Loucy (cell line): ENCODE measurements at regions not wholly inside any gene's neighbourhood (a gene's known extent, or its start where the extent isn't known, plus 50 kb on each side); places are given as distances from the start of the nearest gene placed in this dataset.

Source experiments
- H2AFZ ChIP-seq: fragments of 200-600 bp; sonication (generic); 2 replicates; pipeline ENCODE4 v1.6.0; 2016; ENCODE audit warnings: antibody characterized with exemption, mild to moderate bottlenecking, low read length, moderate library complexity
- H3F3A ChIP-seq: fragments of 200-600 bp; 2 replicates; pipeline ENCODE4 v1.6.0; 2016; ENCODE audit warnings: antibody characterized with exemption, low read depth, mild to moderate bottlenecking
- H3K27me3 ChIP-seq: fragments of 200-600 bp; sonication (generic); 2 replicates; pipeline ENCODE4 v1.6.1; 2014; ENCODE audit warnings: low read length, mild to moderate bottlenecking; ENCODE audit not compliant: insufficient read depth, poor library complexity, severe bottlenecking
- H3K36me3 ChIP-seq: fragments of 200-600 bp; sonication (generic); 2 replicates; pipeline ENCODE4 v1.6.1; 2016; ENCODE audit warnings: low read length; ENCODE audit not compliant: insufficient read depth
- H3K4me1 ChIP-seq: fragments of 200-600 bp; sonication (generic); 2 replicates; pipeline ENCODE4 v1.5.1; 2014; ENCODE audit warnings: low read length, mild to moderate bottlenecking; ENCODE audit not compliant: insufficient read depth, poor library complexity, severe bottlenecking
- H3K4me2 ChIP-seq: fragments of 200-600 bp; sonication (generic); 2 replicates; pipeline ENCODE4 v1.6.0; 2014; ENCODE audit warnings: antibody characterized with exemption, low read length, low read depth, mild to moderate bottlenecking; ENCODE audit not compliant: poor library complexity, severe bottlenecking
- H3K4me3 ChIP-seq: fragments of 200-600 bp; sonication (generic); 2 replicates; pipeline ENCODE4 v1.5.1; 2014; ENCODE audit warnings: low read length, mild to moderate bottlenecking, mixed read lengths; ENCODE audit not compliant: poor library complexity, severe bottlenecking
- H3K79me2 ChIP-seq: fragments of 200-600 bp; sonication (generic); 2 replicates; pipeline ENCODE4 v1.6.1; 2014; ENCODE audit warnings: low read length; ENCODE audit not compliant: insufficient read depth
- H3K9ac ChIP-seq: fragments of 200-600 bp; sonication (generic); 2 replicates; pipeline ENCODE4 v1.6.0; 2014; ENCODE audit warnings: mild to moderate bottlenecking, low read depth, low read length, moderate library complexity; ENCODE audit not compliant: poor library complexity, severe bottlenecking
- H3K9me2 ChIP-seq: fragments of 200-600 bp; sonication (generic); replicated peaks from 2 replicates; pipeline ENCODE4 v1.6.1; 2016; ENCODE audit warnings: low read depth, low read length, mixed read lengths
- H3K9me3 ChIP-seq: fragments of 200-600 bp; sonication (generic); 2 replicates; pipeline ENCODE4 v1.6.1; 2014; ENCODE audit warnings: mild to moderate bottlenecking, antibody characterized with exemption, low read length, low read depth; ENCODE audit not compliant: insufficient read depth
- H4K20me1 ChIP-seq: fragments of 200-600 bp; sonication (generic); 2 replicates; pipeline ENCODE4 v1.6.0; 2014; ENCODE audit warnings: antibody characterized with exemption, low read length, mild to moderate bottlenecking; ENCODE audit not compliant: insufficient read depth, poor library complexity, severe bottlenecking
- CTCF ChIP-seq: fragments of 200-600 bp; sonication (generic); conservative IDR thresholded peaks from 2 replicates; pipeline ENCODE4 v1.5.1; 2014; ENCODE audit warnings: mild to moderate bottlenecking, antibody characterized with exemption, low read length
- EZH2phosphoT487 ChIP-seq: fragments of 200-600 bp; IDR thresholded peaks from 2 replicates; pipeline ENCODE4 v1.6.1; 2018; ENCODE audit warnings: antibody characterized with exemption, mild to moderate bottlenecking, moderate library complexity, borderline replicate concordance

GRCh38 chr12:94788298-94788697 is 137.9 kb upstream of the TMCC3 start:
- Histone ChIP-seq H3K9me2 (no peaks in the 10 kb centered on the region), H3K36me3 (no peaks in the 10 kb centered on the region), H3K79me2 (no peaks in the 10 kb centered on the region), H3K9me3 (no peaks in the 10 kb centered on the region), H4K20me1 (no peaks in the 10 kb centered on the region), H2AFZ (no peak overlapping the region), H3K27me3 (no peaks in the 10 kb centered on the region), H3K4me1 (peaks cover 11% of the 10 kb centered on the region), H3K4me3 (no peak overlapping the region), H3K9ac (no peak overlapping the region), H3K4me2 (no peak overlapping the region), H3F3A (no peaks in the 10 kb centered on the region)
- no peak for TF ChIP-seq EZH2phosphoT487
- no peak for TF ChIP-seq CTCF

- Histone ChIP-seq H3F3A (no peaks in the 10 kb centered on the region), H3K9me3 (no peaks in the 10 kb centered on the region), H2AFZ (no peak overlapping the region), H3K4me2 (no peak overlapping the region), H3K36me3 (no peaks in the 10 kb centered on the region), H3K79me2 (no peaks in the 10 kb centered on the region), H3K27me3 (no peaks in the 10 kb centered on the region), H3K4me3 (no peak overlapping the region), H3K9ac (no peak overlapping the region), H4K20me1 (no peaks in the 10 kb centered on the region), H3K4me1 (peaks cover 11% of the 10 kb centered on the region), H3K9me2 (no peaks in the 10 kb centered on the region)
- TF ChIP-seq CTCF = no peak
These were observed 136.5 kb upstream of the TMCC3 start for GRCh38 chr12:94786906-94787305.

DNA sequence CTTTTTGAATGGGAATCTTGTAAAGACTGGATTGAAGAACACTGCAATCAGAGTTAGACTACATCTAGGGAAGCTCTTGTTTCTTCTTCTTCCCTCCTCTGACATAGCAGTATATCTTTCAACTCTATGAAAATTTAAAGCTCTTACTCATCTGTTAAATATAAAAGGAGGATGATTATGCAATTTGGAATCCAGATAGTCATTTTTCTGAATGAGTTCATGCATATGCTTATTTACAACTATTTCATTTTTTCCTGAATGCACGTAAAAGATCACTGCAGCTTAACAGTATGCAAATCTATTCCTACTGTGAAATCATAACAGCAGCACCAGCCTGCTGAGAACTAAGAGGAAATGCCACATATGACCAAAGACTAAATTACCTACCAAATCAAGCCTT is 133.5 kb upstream of the TMCC3 start:
- no peak for TF ChIP-seq EZH2phosphoT487
- TF ChIP-seq CTCF = no peak

More for the DNA sequence above, 133.5 kb upstream of the TMCC3 start:
- no peak overlapping the region for H3K4me2 ChIP-seq
- H4K20me1 ChIP-seq = no peaks in the 10 kb centered on the region
- H3K79me2 ChIP-seq = no peaks in the 10 kb centered on the region
- no peaks in the 10 kb centered on the region for H3K36me3 ChIP-seq
- H3K9me3 ChIP-seq = no peaks in the 10 kb centered on the region
- H3K9ac ChIP-seq = no peak overlapping the region
- H3K9me2 ChIP-seq = no peaks in the 10 kb centered on the region
- no peaks in the 10 kb centered on the region for H3K4me1 ChIP-seq
- H3K4me3 ChIP-seq = no peak overlapping the region
- H3F3A ChIP-seq = no peaks in the 10 kb centered on the region
- H3K27me3 ChIP-seq = no peaks in the 10 kb centered on the region
- no peak overlapping the region for H2AFZ ChIP-seq
